Heart left ventricle (tissue), 16 donors: ENCODE measurements at regions not wholly inside any gene's neighbourhood (a gene's known extent, or its start where the extent isn't known, plus 50 kb on each side); places are given as distances from the start of the nearest gene placed in this dataset.

Source experiments
- ATAC-seq, 4 donors: fragments of 200-7000 bp; cut with Tn5 transposase; one replicate each; pipeline ENCODE4 v1.9.1; 2020 to 2022; ENCODE audit warnings: moderate library complexity in 4 of 4, mild to moderate bottlenecking in 3 of 4, moderate number of reproducible peaks in 1 of 4
- DNase-seq, 5 donors: peaks; one replicate each; pipeline ENCODE4 v3.0.0-alpha.2; 2020
- H3K27ac ChIP-seq, 12 donors: fragments of 200-600 bp; sonication (generic) in 4 of 12; one replicate each; pipeline versions ENCODE4 v1.5.0 to v1.8.0; 2016 to 2022; ENCODE audit warnings: mild to moderate bottlenecking in 2 of 12
- H3K27me3 ChIP-seq, 9 donors: fragments of 200-600 bp; sonication (generic) in 2 of 9; one replicate each; pipeline versions ENCODE4 v1.5.1 to v1.8.0; 2016 to 2022; ENCODE audit warnings: mild to moderate bottlenecking in 3 of 9
- H3K36me3 ChIP-seq, 9 donors: fragments of 200-600 bp; sonication (generic) in 2 of 9; one replicate each; pipeline versions ENCODE4 v1.5.0 to v1.8.0; 2018 to 2022; ENCODE audit warnings: mild to moderate bottlenecking in 2 of 9
- H3K4me1 ChIP-seq, 12 donors: fragments of 200-600 bp; sonication (generic) in 4 of 12; one replicate each; pipeline versions ENCODE4 v1.5.0 to v1.8.0; 2016 to 2022; ENCODE audit warnings: mild to moderate bottlenecking in 3 of 12
- H3K4me3 ChIP-seq, 12 donors: fragments of 200-600 bp; sonication (generic) in 4 of 12; one replicate each; pipeline versions ENCODE4 v1.5.0 to v1.8.0; 2017 to 2022; ENCODE audit warnings: mild to moderate bottlenecking in 9 of 12, moderate library complexity in 4 of 12
- H3K9me3 ChIP-seq, 12 donors: fragments of 200-600 bp; sonication (generic) in 4 of 12; one replicate each; pipeline versions ENCODE4 v1.5.0 to v1.8.0; 2016 to 2022; ENCODE audit warnings: mild to moderate bottlenecking in 1 of 12
- POLR2A ChIP-seq, 2 donors: fragments of 450-650 bp; IDR thresholded peaks; one replicate each; pipeline ENCODE4 v1.6.1; 2017; ENCODE audit warnings: antibody characterized with exemption in 2 of 2, mild to moderate bottlenecking in 2 of 2, moderate library complexity in 2 of 2
- WGBS, 4 donors: extraction: QIAGEN DNeasy Blood & Tissue Kit in 2 of 4; methylation state at CpG; one replicate each; pipeline versions ENCODE4 v1.1.5 to v1.1.7; 2013 to 2018; 5-methylcytosine and 5-hydroxymethylcytosine counted together
- intact Hi-C, 10 donors: fragments of 100-400 bp; cut with DNase I; formaldehyde crosslinking; loops; one replicate each; pipeline versions ENCODE4 v1.11.1 to v1.14.2; 2022
- TF ChIP-seq, protein P1 (sequence below), 12 donors: fragments of 200-600 bp; sonication (generic) in 4 of 12; IDR thresholded peaks; one replicate each; pipeline versions ENCODE4 v1.5.0 to v1.8.0; 2018 to 2022; ENCODE audit warnings: antibody characterized with exemption in 12 of 12, mild to moderate bottlenecking in 5 of 12
- donor health status: ischemic (EF 13 %, LVEDD 7.1; RV severe dilation, severe dysfunction).
- donor health status: healthy with polysubstance abuse.
- donor health status: DM: no; HTN: yes; CAD: no.
- donor health status: DM: no; HTN: no; CAD: no.
- donor health status: ischemic (EF 25% LVEDD 6.9; RV normal size, moderate dysfunction).
- donor health status: ischemic (EF 25% LVEDD 5.7; RV mildly dilated, moderate dysfunction).
- donor health status: healthy.
- donor health status: DM: yes; HTN: yes; CAD: no.
- donor health status: ischemic (EF 35%, LVEDD 5.7; RV mildly dilated, moderate dysfunction).
- donor health status: nonischemic (EF 11% LVEDD 7.7; RV severe dilation, severe dysfunction).
- donor health status: DM: yes; HTN: yes; CAD: no.
- donor health status: PGD.
- donor health status: ischemic (EF 29% LVEDD 5.4; RV normal size, mild dysfunction).
- donor health status: nonischemic (EF 23%, LVEDD 6.1; RV moderate dilation, normal function).

DNA sequence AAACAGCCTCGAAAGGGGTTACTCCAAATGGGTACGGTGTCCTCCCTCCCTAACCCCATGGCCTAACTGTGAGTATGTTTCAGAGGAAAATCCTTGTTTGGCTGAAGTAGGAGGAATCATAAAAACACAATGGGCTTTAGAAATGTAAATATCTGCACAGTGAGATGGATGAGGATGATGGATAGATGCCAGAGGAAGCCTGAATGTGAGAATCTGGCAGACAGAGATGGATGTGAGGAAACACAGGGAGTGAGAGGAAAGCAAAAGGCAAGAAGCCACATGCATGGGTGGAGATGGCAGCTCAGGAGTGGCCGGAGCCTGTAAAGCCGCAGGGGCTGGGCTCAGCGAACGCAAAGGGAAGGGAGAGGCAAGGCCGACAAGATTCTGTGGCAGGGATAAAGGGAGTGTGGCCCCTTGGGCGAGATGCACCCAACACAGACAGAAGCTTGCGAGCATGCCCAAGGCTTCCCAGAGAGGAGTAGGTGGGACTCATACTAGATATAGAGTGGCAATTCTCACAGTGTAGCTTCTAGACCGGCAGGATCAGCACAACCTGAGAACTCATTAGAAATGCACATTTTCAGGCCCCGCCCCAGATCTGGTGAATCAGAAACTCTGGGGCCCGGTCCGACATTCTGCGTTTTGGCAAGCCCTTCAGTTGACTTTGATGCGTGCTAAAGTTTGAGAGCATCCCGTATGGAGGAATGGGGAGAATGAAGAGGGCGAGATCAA is 237.3 kb upstream of the CADM1 start:
- H3K27me3 ChIP-seq: peaks cover 0 to 4% (median 0%) of the 10 kb centered on the region in 9 donors
- no peak for TF ChIP-seq POLR2A (IDR thresholded peaks at IDR 0.05)
- H3K27ac ChIP-seq: no peak overlapping the region
- 85 to 91% (median 90%) methylated on average over 17 of the region's 17 CpGs for WGBS, 4 donors
- DNase-seq (no peak), ATAC-seq (no peak)
- H3K4me3 ChIP-seq: no peak overlapping the region
- no peaks in the 10 kb centered on the region for H3K9me3 ChIP-seq
- H3K4me1 ChIP-seq: peaks cover 0 to 6% (median 0%) of the 10 kb centered on the region in 12 donors
- intact Hi-C loops: no loop called here
- H3K36me3 ChIP-seq: no peaks in the 10 kb centered on the region

GRCh38 chr11:115740324-115740723 is 236.1 kb upstream of the CADM1 start:
- Histone ChIP-seq H3K9me3 (no peaks in the 10 kb centered on the region), H3K4me3 (no peak overlapping the region), H3K4me1 (peaks cover 0 to 6% (median 0%) of the 10 kb centered on the region in 12 donors), H3K27me3 (no peaks in the 10 kb centered on the region), H3K36me3 (no peaks in the 10 kb centered on the region), H3K27ac (no peak overlapping the region)
- ATAC-seq: no peak
- no peak for DNase-seq
- intact Hi-C loops: no loop called here
- TF ChIP-seq, protein P1, sequence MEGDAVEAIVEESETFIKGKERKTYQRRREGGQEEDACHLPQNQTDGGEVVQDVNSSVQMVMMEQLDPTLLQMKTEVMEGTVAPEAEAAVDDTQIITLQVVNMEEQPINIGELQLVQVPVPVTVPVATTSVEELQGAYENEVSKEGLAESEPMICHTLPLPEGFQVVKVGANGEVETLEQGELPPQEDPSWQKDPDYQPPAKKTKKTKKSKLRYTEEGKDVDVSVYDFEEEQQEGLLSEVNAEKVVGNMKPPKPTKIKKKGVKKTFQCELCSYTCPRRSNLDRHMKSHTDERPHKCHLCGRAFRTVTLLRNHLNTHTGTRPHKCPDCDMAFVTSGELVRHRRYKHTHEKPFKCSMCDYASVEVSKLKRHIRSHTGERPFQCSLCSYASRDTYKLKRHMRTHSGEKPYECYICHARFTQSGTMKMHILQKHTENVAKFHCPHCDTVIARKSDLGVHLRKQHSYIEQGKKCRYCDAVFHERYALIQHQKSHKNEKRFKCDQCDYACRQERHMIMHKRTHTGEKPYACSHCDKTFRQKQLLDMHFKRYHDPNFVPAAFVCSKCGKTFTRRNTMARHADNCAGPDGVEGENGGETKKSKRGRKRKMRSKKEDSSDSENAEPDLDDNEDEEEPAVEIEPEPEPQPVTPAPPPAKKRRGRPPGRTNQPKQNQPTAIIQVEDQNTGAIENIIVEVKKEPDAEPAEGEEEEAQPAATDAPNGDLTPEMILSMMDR (IDR thresholded peaks at IDR 0.05): no peak
- TF ChIP-seq POLR2A (IDR thresholded peaks at IDR 0.05): no peak

- TF ChIP-seq, protein P1 (IDR thresholded peaks at IDR 0.05): no peak
- no peak for TF ChIP-seq POLR2A (IDR thresholded peaks at IDR 0.05)
- DNase-seq (no peak), ATAC-seq (no peak)
- Histone ChIP-seq H3K27me3 (no peaks in the 10 kb centered on the region), H3K4me3 (no peak overlapping the region), H3K4me1 (peaks cover 0 to 6% (median 0%) of the 10 kb centered on the region in 12 donors), H3K36me3 (no peaks in the 10 kb centered on the region), H3K9me3 (no peaks in the 10 kb centered on the region), H3K27ac (no peak overlapping the region)
- intact Hi-C loops: no loop called here
- 84 to 100% (median 86%) methylated on average over 2 to 3 of the region's 3 CpGs for WGBS, 4 donors
Measured at GRCh38 chr11:115739878-115740277, 235.7 kb upstream of the CADM1 start.

GRCh38 chr11:115739146-115739545 is 234.9 kb upstream of the CADM1 start:
- 69 to 79% (median 75%) methylated on average over 6 of the region's 6 CpGs for WGBS, 4 donors
- intact Hi-C loops: no loop called here
- H3K27ac ChIP-seq: no peak overlapping the region
- no peak for DNase-seq
- no peak for ATAC-seq
- H3K4me1 ChIP-seq: peaks cover 0 to 6% (median 0%) of the 10 kb centered on the region in 12 donors
- no peak overlapping the region for H3K4me3 ChIP-seq
- H3K36me3 ChIP-seq: no peaks in the 10 kb centered on the region
- TF ChIP-seq, protein P1 (IDR thresholded peaks at IDR 0.05): no peak
- TF ChIP-seq POLR2A (IDR thresholded peaks at IDR 0.05): no peak
- H3K27me3 ChIP-seq: no peaks in the 10 kb centered on the region
- H3K9me3 ChIP-seq: no peaks in the 10 kb centered on the region

GRCh38 chr11:115737875-115738274 is 233.7 kb upstream of the CADM1 start:
- no peak for TF ChIP-seq POLR2A (IDR thresholded peaks at IDR 0.05)
- H3K27ac ChIP-seq: no peak overlapping the region
- no peaks in the 10 kb centered on the region for H3K27me3 ChIP-seq
- DNase-seq (no peak), ATAC-seq (no peak)
- H3K4me1 ChIP-seq: peaks cover 0 to 6% (median 0%) of the 10 kb centered on the region in 12 donors
- intact Hi-C loops: no loop called here
- H3K9me3 ChIP-seq: no peaks in the 10 kb centered on the region
- H3K4me3 ChIP-seq: no peak overlapping the region
- H3K36me3 ChIP-seq: no peaks in the 10 kb centered on the region
- 84 to 100% (median 88%) methylated on average over 1 of the region's 1 CpG for WGBS, 4 donors
